ENCODE measurements at regions not wholly inside any gene's neighbourhood (a gene's known extent, or its start where the extent isn't known, plus 50 kb on each side); places are given as distances from the start of the nearest gene placed in this dataset.

DNA sequence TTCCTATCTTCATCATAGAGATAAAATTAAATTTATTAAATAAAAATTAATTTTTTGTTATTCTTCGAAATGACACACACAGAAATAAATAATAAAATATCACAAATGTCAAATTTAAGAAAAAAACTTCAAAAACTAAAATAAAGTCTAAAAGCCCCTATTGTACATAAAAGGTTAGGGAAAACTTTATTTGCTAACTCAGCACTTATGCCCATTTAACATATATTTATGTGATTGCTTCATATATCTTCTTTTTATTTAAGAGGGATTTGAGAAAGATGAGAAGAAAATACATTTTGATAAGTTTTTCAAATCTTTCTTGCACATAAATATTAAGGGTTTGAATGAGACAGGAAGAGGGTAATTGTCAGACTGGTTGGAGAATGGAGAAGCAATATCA, 2350.4 kb upstream of the RAG2 start:
- ATAC-seq (no peak), DNase-seq (no peak)
- Mint-ChIP-seq H3K4me3 (no peak overlapping the region), H3K9me3 (peaks cover 18% of the 10 kb centered on the region), H3K4me1 (ENCODE audit: low read depth) (no peaks in the 10 kb centered on the region), H3K27me3 (no peaks in the 10 kb centered on the region), H3K27ac (no peak overlapping the region), H3K36me3 (ENCODE audit: low read depth) (no peaks in the 10 kb centered on the region)
- ChIA-PET POLR2A (no interaction called here), CTCF (no interaction called here)
- TF ChIP-seq, protein P1, sequence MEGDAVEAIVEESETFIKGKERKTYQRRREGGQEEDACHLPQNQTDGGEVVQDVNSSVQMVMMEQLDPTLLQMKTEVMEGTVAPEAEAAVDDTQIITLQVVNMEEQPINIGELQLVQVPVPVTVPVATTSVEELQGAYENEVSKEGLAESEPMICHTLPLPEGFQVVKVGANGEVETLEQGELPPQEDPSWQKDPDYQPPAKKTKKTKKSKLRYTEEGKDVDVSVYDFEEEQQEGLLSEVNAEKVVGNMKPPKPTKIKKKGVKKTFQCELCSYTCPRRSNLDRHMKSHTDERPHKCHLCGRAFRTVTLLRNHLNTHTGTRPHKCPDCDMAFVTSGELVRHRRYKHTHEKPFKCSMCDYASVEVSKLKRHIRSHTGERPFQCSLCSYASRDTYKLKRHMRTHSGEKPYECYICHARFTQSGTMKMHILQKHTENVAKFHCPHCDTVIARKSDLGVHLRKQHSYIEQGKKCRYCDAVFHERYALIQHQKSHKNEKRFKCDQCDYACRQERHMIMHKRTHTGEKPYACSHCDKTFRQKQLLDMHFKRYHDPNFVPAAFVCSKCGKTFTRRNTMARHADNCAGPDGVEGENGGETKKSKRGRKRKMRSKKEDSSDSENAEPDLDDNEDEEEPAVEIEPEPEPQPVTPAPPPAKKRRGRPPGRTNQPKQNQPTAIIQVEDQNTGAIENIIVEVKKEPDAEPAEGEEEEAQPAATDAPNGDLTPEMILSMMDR (IDR thresholded peaks at IDR 0.05): no peak
- intact Hi-C loops (cut with micrococcal nuclease): no loop called here

DNA sequence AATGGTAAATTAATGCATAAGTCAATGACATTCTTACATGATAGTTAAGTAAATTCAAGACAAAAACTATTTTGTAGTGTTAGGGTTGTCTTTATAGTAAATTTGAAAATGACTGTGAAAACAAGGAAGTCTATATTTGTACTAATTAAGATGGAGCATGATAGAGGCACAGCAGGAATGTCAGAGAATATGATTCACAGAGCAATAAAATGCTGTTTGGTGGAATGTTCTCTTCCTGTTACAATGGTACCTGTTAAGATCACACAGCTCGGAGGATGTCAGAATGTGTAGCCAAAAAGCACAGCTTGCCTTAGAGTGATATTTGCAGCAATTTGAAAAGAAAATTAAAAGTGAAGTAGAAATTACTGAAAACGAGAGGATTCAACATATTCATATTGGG, 2339.7 kb upstream of the RAG2 start:
- CTCF ChIA-PET: no interaction called here
- Mint-ChIP-seq H3K4me3 (no peak overlapping the region), H3K27me3 (no peaks in the 10 kb centered on the region), H3K36me3 (ENCODE audit: low read depth) (no peaks in the 10 kb centered on the region), H3K4me1 (ENCODE audit: low read depth) (no peaks in the 10 kb centered on the region), H3K27ac (no peak overlapping the region), H3K9me3 (peaks cover 11% of the 10 kb centered on the region)
- TF ChIP-seq, protein P1 (IDR thresholded peaks at IDR 0.05): no peak
- intact Hi-C loops (cut with micrococcal nuclease): no loop called here
- no peak for ATAC-seq
- no peak for DNase-seq
- POLR2A ChIA-PET: no interaction called here

DNA sequence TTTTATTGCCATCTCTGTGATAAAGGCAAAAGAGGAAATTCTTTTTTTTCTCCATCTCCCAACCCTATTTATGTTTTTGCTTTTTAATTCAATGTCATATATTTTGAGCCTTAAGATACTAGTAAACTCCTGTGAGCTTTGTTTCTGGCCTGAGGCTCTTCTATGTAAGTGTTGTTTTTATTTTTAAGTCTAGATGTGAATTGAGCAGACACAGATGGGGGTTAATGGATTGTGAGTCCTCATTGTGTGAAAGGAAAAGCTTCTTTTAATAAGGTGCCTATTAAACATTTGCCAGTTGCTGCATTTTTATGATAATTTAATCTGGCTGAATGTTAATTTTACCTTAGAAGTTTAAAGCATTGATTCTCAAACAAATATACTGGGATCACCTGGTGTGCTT, 2337.9 kb upstream of the RAG2 start:
- H3K36me3 Mint-ChIP-seq (ENCODE audit: low read depth): no peaks in the 10 kb centered on the region
- CTCF ChIA-PET: no interaction called here
- no peak for ATAC-seq
- DNase-seq: no peak
- H3K27ac Mint-ChIP-seq: no peak overlapping the region
- H3K9me3 Mint-ChIP-seq: peaks cover 24% of the 10 kb centered on the region
- H3K27me3 Mint-ChIP-seq: no peaks in the 10 kb centered on the region
- TF ChIP-seq, protein P1 (IDR thresholded peaks at IDR 0.05): no peak
- no peak overlapping the region for H3K4me3 Mint-ChIP-seq
- no peaks in the 10 kb centered on the region for H3K4me1 Mint-ChIP-seq (ENCODE audit: low read depth)
- intact Hi-C loops (cut with micrococcal nuclease): no loop called here
- POLR2A ChIA-PET: no interaction called here

DNA sequence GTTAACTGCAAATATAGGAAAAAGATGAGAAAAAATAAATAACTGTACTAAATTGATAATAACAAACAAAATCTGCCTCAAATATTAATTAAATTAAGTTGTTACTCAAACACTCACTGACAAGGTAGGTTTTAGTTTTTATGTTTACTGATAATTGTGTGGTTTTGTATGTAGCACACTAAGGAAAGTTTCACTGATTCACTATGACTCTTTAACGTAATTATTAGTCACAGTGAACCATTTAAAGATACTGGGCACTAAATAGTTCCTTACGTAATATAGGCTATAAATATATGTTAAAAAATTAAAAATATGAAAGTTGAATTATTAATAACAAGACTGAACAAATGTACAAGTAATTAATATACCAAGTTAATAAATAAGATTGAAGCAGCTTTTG, 2330.0 kb upstream of the RAG2 start:
- Mint-ChIP-seq H3K4me3 (no peak overlapping the region), H3K9me3 (peaks cover 14% of the 10 kb centered on the region), H3K36me3 (ENCODE audit: low read depth) (no peaks in the 10 kb centered on the region), H3K4me1 (ENCODE audit: low read depth) (no peaks in the 10 kb centered on the region), H3K27ac (no peak overlapping the region), H3K27me3 (no peaks in the 10 kb centered on the region)
- ATAC-seq: no peak
- CTCF ChIA-PET: no interaction called here
- intact Hi-C loops (cut with micrococcal nuclease): no loop called here
- POLR2A ChIA-PET: no interaction called here
- TF ChIP-seq, protein P1 (IDR thresholded peaks at IDR 0.05): no peak
- no peak for DNase-seq

DNA sequence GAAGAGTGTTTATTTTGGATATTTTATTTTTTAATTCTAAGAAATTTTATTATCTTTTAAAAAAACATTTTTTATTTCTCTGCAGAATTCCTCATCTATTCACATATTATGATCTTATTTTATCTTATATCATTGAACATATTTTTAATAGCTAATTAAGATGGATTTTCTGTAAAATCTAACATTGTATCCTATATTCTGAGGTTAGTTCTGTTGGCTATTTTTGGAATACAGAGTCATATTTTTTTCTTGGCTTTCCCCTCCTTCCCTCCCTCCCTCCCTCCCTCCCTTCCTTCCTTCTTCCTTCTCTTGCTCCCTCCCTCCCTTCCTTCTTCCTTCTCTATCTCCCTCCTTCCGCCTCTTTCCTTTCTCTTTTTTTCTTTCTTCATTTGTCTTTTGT, 2326.6 kb upstream of the RAG2 start:
- H3K36me3 Mint-ChIP-seq (ENCODE audit: low read depth): no peaks in the 10 kb centered on the region
- H3K9me3 Mint-ChIP-seq: peaks cover 7% of the 10 kb centered on the region
- H3K4me1 Mint-ChIP-seq (ENCODE audit: low read depth): no peaks in the 10 kb centered on the region
- ATAC-seq (no peak), DNase-seq (no peak)
- no peak overlapping the region for H3K27ac Mint-ChIP-seq
- intact Hi-C loops (cut with micrococcal nuclease): no loop called here
- no peaks in the 10 kb centered on the region for H3K27me3 Mint-ChIP-seq
- ChIA-PET CTCF (no interaction called here), POLR2A (no interaction called here)
- TF ChIP-seq, protein P1 (IDR thresholded peaks at IDR 0.05): no peak
- H3K4me3 Mint-ChIP-seq: no peak overlapping the region

Data from activated CD8-positive, alpha-beta T cell treated with anti-CD3 and anti-CD28 coated beads for 36 hours (primary cell).